ENCODE measurements at regions not wholly inside any gene's neighbourhood (a gene's known extent, or its start where the extent isn't known, plus 50 kb on each side); places are given as distances from the start of the nearest gene placed in this dataset.

- H3K4me3 ChIP-seq (ENCODE audit: low read depth, low read length): no peak overlapping the region
- in situ Hi-C loops (cut with HindIII; ENCODE audit: low sequenced_read_pairs): no loop called here
- no peak for DNase-seq (ENCODE audit: low read depth)
- no peak for TF ChIP-seq CTCF (IDR thresholded peaks at IDR 0.05; ENCODE audit: low read depth, low read length, missing control alignments)
Measured at GRCh38 chr21:27645285-27645684, 678.4 kb upstream of the ADAMTS5 start.

DNA sequence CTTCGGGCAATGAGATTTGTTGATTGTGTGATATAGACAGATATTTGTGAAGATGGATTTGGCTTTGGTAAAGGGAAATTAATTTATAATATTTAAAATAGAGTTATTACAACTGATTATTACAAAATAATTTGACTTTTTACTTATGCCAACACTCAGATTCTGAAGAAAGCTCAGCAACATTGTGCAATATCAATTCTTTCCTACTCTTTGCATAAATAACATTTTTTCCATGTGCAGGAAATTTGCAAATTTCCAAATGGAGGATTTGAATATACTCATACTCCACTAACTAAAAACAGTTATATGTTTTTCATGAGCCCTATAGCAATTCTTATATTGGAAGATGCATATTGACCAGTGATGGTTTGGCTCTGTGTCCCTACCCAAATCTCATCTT, 676.4 kb upstream of the ADAMTS5 start:
- no peak overlapping the region for H3K4me3 ChIP-seq (ENCODE audit: low read depth, low read length)
- in situ Hi-C loops (cut with HindIII; ENCODE audit: low sequenced_read_pairs): no loop called here
- no peak for DNase-seq (ENCODE audit: low read depth)
- no peak for TF ChIP-seq CTCF (IDR thresholded peaks at IDR 0.05; ENCODE audit: low read depth, low read length, missing control alignments)

DNA sequence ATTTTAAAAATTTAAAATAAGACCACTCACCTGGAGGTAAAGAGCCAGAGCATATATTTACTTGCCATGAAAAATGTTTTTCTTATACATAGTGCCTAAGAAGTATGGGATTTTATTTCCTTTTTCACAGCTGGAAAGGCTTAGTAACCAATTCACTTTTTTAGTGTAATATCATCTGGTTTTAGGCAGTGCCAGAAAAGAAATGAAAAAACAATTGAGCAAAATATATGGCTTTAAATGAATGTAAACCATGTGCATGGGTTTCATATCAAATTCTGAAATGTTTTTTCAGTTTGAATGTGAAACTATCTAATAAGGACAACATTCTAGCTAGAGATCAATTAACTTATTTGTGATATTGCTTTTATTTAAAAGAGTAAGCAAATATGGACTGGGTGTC, 672.4 kb upstream of the ADAMTS5 start:
- no peak for TF ChIP-seq CTCF (IDR thresholded peaks at IDR 0.05; ENCODE audit: low read depth, low read length, missing control alignments)
- H3K4me3 ChIP-seq (ENCODE audit: low read depth, low read length): no peak overlapping the region
- in situ Hi-C loops (cut with HindIII; ENCODE audit: low sequenced_read_pairs): no loop called here
- DNase-seq (ENCODE audit: low read depth): no peak

DNA sequence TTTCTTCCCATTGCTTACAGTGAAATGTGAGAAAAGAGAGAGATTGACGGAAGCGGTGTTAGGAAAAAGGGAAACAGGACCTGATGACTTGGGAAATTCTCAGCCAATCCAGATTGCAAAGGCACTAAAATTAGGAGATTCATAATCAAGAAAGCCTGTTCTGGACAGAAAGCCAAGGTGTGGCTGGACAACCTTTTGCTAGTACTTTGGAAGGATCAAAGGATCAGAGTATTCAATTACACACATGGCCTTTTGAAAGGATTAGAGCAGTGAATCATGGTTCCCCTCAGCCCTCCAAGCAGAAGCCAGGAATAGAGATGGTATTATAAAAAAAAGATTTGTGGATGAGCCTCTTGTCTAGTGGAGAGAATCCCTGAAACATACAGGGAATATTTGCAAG, 669.8 kb upstream of the ADAMTS5 start:
- no peak overlapping the region for H3K4me3 ChIP-seq (ENCODE audit: low read depth, low read length)
- DNase-seq (ENCODE audit: low read depth): no peak
- no peak for TF ChIP-seq CTCF (IDR thresholded peaks at IDR 0.05; ENCODE audit: low read depth, low read length, missing control alignments)
- in situ Hi-C loops (cut with HindIII; ENCODE audit: low sequenced_read_pairs): no loop called here

DNA sequence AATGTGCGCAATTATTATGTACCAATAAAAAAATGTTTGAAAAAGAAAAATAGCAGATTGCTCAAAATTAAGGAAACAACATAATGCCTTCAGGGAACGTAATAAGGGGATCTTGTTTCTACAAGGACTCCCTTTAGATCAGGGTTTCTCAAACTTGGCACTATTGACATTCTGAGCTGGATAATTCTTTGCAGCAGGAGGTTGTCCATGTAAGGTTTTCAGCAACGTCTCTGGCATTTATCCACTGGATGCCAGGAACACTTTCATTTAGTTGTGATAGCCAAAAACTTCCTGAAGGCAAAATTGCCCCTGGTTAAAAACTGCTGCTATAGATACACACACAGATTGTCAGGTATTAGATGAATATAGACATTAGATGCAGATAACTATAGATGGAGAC, 666.7 kb upstream of the ADAMTS5 start:
- DNase-seq (ENCODE audit: low read depth): no peak
- in situ Hi-C loops (cut with HindIII; ENCODE audit: low sequenced_read_pairs): no loop called here
- no peak for TF ChIP-seq CTCF (IDR thresholded peaks at IDR 0.05; ENCODE audit: low read depth, low read length, missing control alignments)
- H3K4me3 ChIP-seq (ENCODE audit: low read depth, low read length): no peak overlapping the region

- in situ Hi-C loops (cut with HindIII; ENCODE audit: low sequenced_read_pairs): no loop called here
- no peak for TF ChIP-seq CTCF (IDR thresholded peaks at IDR 0.05; ENCODE audit: low read depth, low read length, missing control alignments)
- DNase-seq (ENCODE audit: low read depth): no peak
- H3K4me3 ChIP-seq (ENCODE audit: low read depth, low read length): no peak overlapping the region
Measured at GRCh38 chr21:27631471-27631870, 664.6 kb upstream of the ADAMTS5 start.

GRCh38 chr21:27622631-27623030, 655.7 kb upstream of the ADAMTS5 start:
- TF ChIP-seq CTCF (IDR thresholded peaks at IDR 0.05; ENCODE audit: low read depth, low read length, missing control alignments): no peak
- in situ Hi-C loops (cut with HindIII; ENCODE audit: low sequenced_read_pairs): no loop called here
- no peak overlapping the region for H3K4me3 ChIP-seq (ENCODE audit: low read depth, low read length)
- no peak for DNase-seq (ENCODE audit: low read depth)

Data from astrocyte of the cerebellum (primary cell).